GM12891 (cell line): ENCODE measurements at regions not wholly inside any gene's neighbourhood (a gene's known extent, or its start where the extent isn't known, plus 50 kb on each side); places are given as distances from the start of the nearest gene placed in this dataset.

Experiments used
- POLR2AphosphoS5 ChIP-seq: IDR thresholded peaks from 2 replicates; pipeline ENCODE4 v1.6.1; 2011; ENCODE audit warnings: low read depth, low read length, control low read depth
- POU2F2 ChIP-seq: IDR thresholded peaks from 2 replicates; pipeline ENCODE4 v1.6.1; 2011; ENCODE audit warnings: low read depth, mild to moderate bottlenecking, control low read depth, low read length, moderate library complexity

DNA sequence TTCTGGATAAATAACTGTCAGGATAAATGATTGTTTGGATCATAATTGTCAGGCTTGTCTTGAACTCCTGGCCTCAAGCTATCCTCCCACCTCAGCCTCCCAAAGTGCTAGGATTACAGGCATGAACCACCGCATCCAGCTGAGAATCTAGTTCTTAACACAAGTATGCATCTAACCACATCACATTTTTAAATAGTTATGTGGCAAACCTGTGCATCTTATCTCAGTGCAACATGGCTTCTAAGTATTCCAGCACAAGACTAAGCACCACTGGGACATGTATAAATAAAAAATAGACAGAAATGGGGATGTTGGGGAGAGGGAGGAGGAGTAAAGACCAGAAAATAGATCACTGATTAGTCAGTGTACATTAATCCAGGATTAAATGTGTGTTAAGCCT, 74.7 kb upstream of the TBL1X start:
- TF ChIP-seq POLR2AphosphoS5 (no peak), POU2F2 (no peak)
